IMR-90 (cell line): ENCODE measurements at regions not wholly inside any gene's neighbourhood (a gene's known extent, or its start where the extent isn't known, plus 50 kb on each side); places are given as distances from the start of the nearest gene placed in this dataset.

Source experiments
- ATAC-seq: fragments of 200-7000 bp; cut with Tn5 transposase; 2 replicates; pipeline ENCODE4 v1.9.1; 2020; ENCODE audit warnings: low read depth, mild to moderate bottlenecking, moderate library complexity
- BruUV-seq: library from RNA; stranded (reverse); fragments of 400-500 nt; replicated peaks from 2 replicates; lab custom pipeline; 2021; lab: Mats Ljungman, UMichigan
- CTCF ChIA-PET: fragments of 300-600 bp; formaldehyde crosslinking; extraction: SDS; loops from one replicate; lab custom pipeline; 2021; ENCODE audit warnings: antibody characterized with exemption; lab: Yijun Ruan, JAX
- POLR2A ChIA-PET: fragments of 300-600 bp; sonication (Branson Sonifier 250); formaldehyde crosslinking; loops from one replicate; lab custom pipeline; 2022; ENCODE audit warnings: antibody characterized with exemption; ENCODE audit not compliant: unreplicated experiment; lab: Charles Lee
- DNase-seq: peaks from one replicate; pipeline ENCODE4 v3.0.0; 2013
- H2AFZ ChIP-seq: replicated peaks from 2 replicates; pipeline ENCODE3; 2013; ENCODE audit warnings: low read length, mild to moderate bottlenecking; ENCODE audit not compliant: poor library complexity
- H2AK5ac ChIP-seq: 2 replicates; pipeline ENCODE4 v1.6.1; 2013; ENCODE audit warnings: low read depth, low read length, inconsistent platforms
- H2AK9ac ChIP-seq: replicated peaks from 2 replicates; pipeline ENCODE3; 2013; ENCODE audit warnings: mild to moderate bottlenecking, low read depth, low read length, moderate library complexity; ENCODE audit not compliant: poor library complexity
- H2BK120ac ChIP-seq: 2 replicates; pipeline ENCODE4 v1.6.1; 2013; ENCODE audit warnings: low read depth, low read length, inconsistent platforms
- H2BK15ac ChIP-seq: 3 replicates; pipeline ENCODE4 v1.6.1; 2013; ENCODE audit warnings: low read depth, low read length, inconsistent platforms
- H2BK20ac ChIP-seq: 2 replicates; pipeline ENCODE4 v1.6.1; 2013; ENCODE audit warnings: low read depth, mild to moderate bottlenecking, inconsistent platforms, low read length, moderate library complexity
- H2BK5ac ChIP-seq: 2 replicates; pipeline ENCODE4 v1.6.1; 2013; ENCODE audit warnings: mild to moderate bottlenecking, low read depth, low read length, inconsistent platforms; ENCODE audit not compliant: poor library complexity, severe bottlenecking
- H3K14ac ChIP-seq: replicated peaks from 2 replicates; pipeline ENCODE4 v1.6.1; 2013; ENCODE audit warnings: low read depth, low read length, inconsistent platforms
- H3K18ac ChIP-seq: 2 replicates; pipeline ENCODE4 v1.6.1; 2013; ENCODE audit warnings: low read depth, low read length, control low read depth
- H3K23ac ChIP-seq: 2 replicates; pipeline ENCODE4 v1.6.1; 2013; ENCODE audit warnings: low read depth, low read length, inconsistent platforms
- H3K27ac ChIP-seq: 2 replicates; pipeline ENCODE4 v1.5.1; 2013; ENCODE audit warnings: mild to moderate bottlenecking, control low read depth, low read length; ENCODE audit not compliant: insufficient read depth
- H3K27me3 ChIP-seq: 2 replicates; pipeline ENCODE4 v1.6.1; 2013; ENCODE audit warnings: low read length; ENCODE audit not compliant: control insufficient read depth, insufficient read depth
- H3K36me3 ChIP-seq: 2 replicates; pipeline ENCODE4 v1.6.1; 2013; ENCODE audit warnings: low read length, mixed read lengths; ENCODE audit not compliant: control insufficient read depth, insufficient read depth
- H3K4ac ChIP-seq: 2 replicates; pipeline ENCODE4 v1.6.1; 2013; ENCODE audit warnings: low read depth, low read length, inconsistent platforms
- H3K4me1 ChIP-seq: 2 replicates; pipeline ENCODE4 v1.6.1; 2013; ENCODE audit warnings: low read length, mixed read lengths; ENCODE audit not compliant: control insufficient read depth, insufficient read depth
- H3K4me2 ChIP-seq: 2 replicates; pipeline ENCODE4 v1.6.1; 2013; ENCODE audit warnings: low read depth, mild to moderate bottlenecking, control low read depth, low read length, moderate library complexity
- H3K4me3 ChIP-seq: 2 replicates; pipeline ENCODE4 v1.5.1; 2013; ENCODE audit warnings: low read depth, mild to moderate bottlenecking, control low read depth, low read length, moderate library complexity; ENCODE audit not compliant: insufficient read depth
- H3K56ac ChIP-seq: 2 replicates; pipeline ENCODE4 v1.6.1; 2013; ENCODE audit warnings: low read length, inconsistent platforms; ENCODE audit not compliant: insufficient read depth; ENCODE audit errors: extremely low read depth
- H3K79me1 ChIP-seq, 2 experiments: 2 replicates each; pipeline ENCODE4 v1.6.1; 2013; ENCODE audit warnings: low read length in 2 of 2, inconsistent platforms in 1 of 2, low read depth in 1 of 2
- H3K9ac ChIP-seq: 2 replicates; pipeline ENCODE4 v1.6.1; 2013; ENCODE audit warnings: low read depth, low read length, control low read depth
- H3K9me1 ChIP-seq: 2 replicates; pipeline ENCODE4 v1.6.1; 2013; ENCODE audit warnings: low read length, inconsistent platforms; ENCODE audit not compliant: insufficient read depth
- H3K9me3 ChIP-seq: 2 replicates; pipeline ENCODE4 v1.6.1; 2013; ENCODE audit warnings: low read length; ENCODE audit not compliant: control insufficient read depth, insufficient read depth
- H4K20me1 ChIP-seq: 2 replicates; pipeline ENCODE4 v1.6.1; 2013; ENCODE audit warnings: low read length, inconsistent platforms; ENCODE audit not compliant: insufficient read depth
- H4K5ac ChIP-seq: 2 replicates; pipeline ENCODE4 v1.6.1; 2013; ENCODE audit warnings: mild to moderate bottlenecking, low read depth, low read length, control low read depth
- H4K8ac ChIP-seq, 2 experiments: 2 replicates each; pipeline ENCODE4 v1.6.1; 2013; ENCODE audit warnings: low read depth in 2 of 2, low read length in 2 of 2, control low read depth in 1 of 2, inconsistent platforms in 1 of 2
- H4K91ac ChIP-seq: 2 replicates; pipeline ENCODE4 v1.6.1; 2013; ENCODE audit warnings: low read depth, low read length, inconsistent platforms; ENCODE audit not compliant: insufficient read depth
- CEBPB ChIP-seq: IDR thresholded peaks from 2 replicates; pipeline ENCODE4 v1.6.1; 2012; ENCODE audit warnings: low read depth, low read length, improper control_type of control experiment
- CHD1 ChIP-seq: IDR thresholded peaks from 2 replicates; pipeline ENCODE4 v1.6.1; 2012; ENCODE audit warnings: low read depth, low read length, improper control_type of control experiment
- CTCF ChIP-seq: conservative IDR thresholded peaks from 2 replicates; pipeline ENCODE4 v1.5.1; 2012; ENCODE audit warnings: mild to moderate bottlenecking, low read depth, low read length, improper control_type of control experiment
- ELK1 ChIP-seq: fragments of 150-350 bp; IDR thresholded peaks from 2 replicates; pipeline ENCODE4 v1.6.1; 2016; ENCODE audit warnings: low read depth, mild to moderate bottlenecking, low read length, moderate library complexity, borderline replicate concordance
- FOS ChIP-seq: fragments of 150-350 bp; IDR thresholded peaks from 2 replicates; pipeline ENCODE4 v1.6.1; 2016; ENCODE audit warnings: low read depth, low read length
- MAFK ChIP-seq: IDR thresholded peaks from 2 replicates; pipeline ENCODE4 v1.6.1; 2012; ENCODE audit warnings: low read depth, low read length, improper control_type of control experiment
- MAZ ChIP-seq: IDR thresholded peaks from 2 replicates; pipeline ENCODE4 v1.6.1; 2012; ENCODE audit warnings: low read depth, mild to moderate bottlenecking, low read length, improper control_type of control experiment, moderate library complexity, borderline replicate concordance
- POLR2A ChIP-seq: IDR thresholded peaks from 2 replicates; pipeline ENCODE4 v1.6.1; 2012; ENCODE audit warnings: mild to moderate bottlenecking, low read depth, low read length
- WGBS, 2 experiments: methylation state at CpG; one replicate each; pipeline versions ENCODE4 v1.1.5 to v1.1.7; 2013; ENCODE audit warnings: missing lambda C conversion rate in 2 of 2; ENCODE audit not compliant: insufficient read length in 1 of 2; ENCODE audit errors: extremely low coverage in 2 of 2; 5-methylcytosine and 5-hydroxymethylcytosine counted together
- dilution Hi-C: fragments of 300-500 bp; cut with HindIII; formaldehyde crosslinking; loops from one replicate; pipeline ENCODE4 v1.14.3; 2018; ENCODE audit warnings: low sequenced_read_pairs; ENCODE audit not compliant: unreplicated experiment
- in situ Hi-C: fragments of 300-500 bp; cut with MboI; formaldehyde crosslinking; loops from 3 replicates; pipeline ENCODE4 v1.14.3; 2019; ENCODE audit warnings: low sequenced_read_pairs, inconsistent platforms, mixed read lengths
- intact Hi-C: fragments of 100-400 bp; cut with micrococcal nuclease; formaldehyde crosslinking; loops from 2 replicates; pipeline ENCODE4 v1.10.0; 2022

- Histone ChIP-seq H4K91ac (no peak overlapping the region), H2AK5ac (peak overlapping the region; percentile 35; the same call in 1 of the 2 replicates), H3K4ac (no peak overlapping the region), H3K9me1 (no peaks in the 10 kb centered on the region), H2BK120ac (no peak overlapping the region), H3K14ac (no peak overlapping the region), H3K18ac (no peak overlapping the region), H3K23ac (no peak overlapping the region), H3K27ac (no peak overlapping the region), H3K36me3 (no peaks in the 10 kb centered on the region), H2BK15ac (no peak overlapping the region), H4K20me1 (no peaks in the 10 kb centered on the region), H3K4me3 (no peak overlapping the region), H3K9me3 (no peaks in the 10 kb centered on the region), H3K4me1 (peaks cover 3% of the 10 kb centered on the region; the same call in 1 of the 2 replicates), H2AFZ (no peak overlapping the region), H3K27me3 (no peaks in the 10 kb centered on the region), H3K9ac (no peak overlapping the region), H3K4me2 (no peak overlapping the region), H2BK5ac (no peak overlapping the region), H3K56ac (no peak overlapping the region), H2BK20ac (no peak overlapping the region), H4K5ac (no peak overlapping the region), H4K8ac (no peak overlapping the region), H2AK9ac (no peak overlapping the region), H3K79me1 (no peaks in the 10 kb centered on the region)
- no TSS peak for BruUV-seq
- intact Hi-C loops: no loop called here
- TF ChIP-seq CHD1: no peak
- no peak for TF ChIP-seq MAFK
- no peak for TF ChIP-seq FOS
- TF ChIP-seq ELK1: no peak
- no peak for TF ChIP-seq MAZ
- no peak for TF ChIP-seq CEBPB
- TF ChIP-seq CTCF: no peak
- no peak for TF ChIP-seq POLR2A
- dilution Hi-C loops: no loop called here
- in situ Hi-C loops: no loop called here
- no peak for DNase-seq
- WGBS, 2 experiments: 100% methylated on average over 1 of the region's 4 CpGs; no CpG with 5 or more reads in 1 of the 2 experiments
- no peak for ATAC-seq
- ChIA-PET CTCF (interaction anchor here (1.1 kb wide), 1 partner anchor 36 kb away, joined by 4 read pairs; no protein-coding TSS in a partner anchor), POLR2A (no interaction called here)
Measured at GRCh38 chr2:215839816-215840215, 173.5 kb downstream of the MREG start.
